NCI-H524 treated with DMSO at 0.1 percent for 48 hours (cell line): ENCODE measurements at regions not wholly inside any gene's neighbourhood (a gene's known extent, or its start where the extent isn't known, plus 50 kb on each side); places are given as distances from the start of the nearest gene placed in this dataset.
"Not testable (repeated sequence)": the region's sequence is repeated elsewhere in the genome, so short reads cannot be mapped to it uniquely, and the experiment has no call there.

Experiments used
- DNase-seq: peaks from one replicate; lab custom pipeline; 2025; lab: John Stamatoyannopoulos, UW

- no peak for DNase-seq
Measured at GRCh38 chr21:25487046-25487594, 120.2 kb downstream of the MRPL39 start.

DNA sequence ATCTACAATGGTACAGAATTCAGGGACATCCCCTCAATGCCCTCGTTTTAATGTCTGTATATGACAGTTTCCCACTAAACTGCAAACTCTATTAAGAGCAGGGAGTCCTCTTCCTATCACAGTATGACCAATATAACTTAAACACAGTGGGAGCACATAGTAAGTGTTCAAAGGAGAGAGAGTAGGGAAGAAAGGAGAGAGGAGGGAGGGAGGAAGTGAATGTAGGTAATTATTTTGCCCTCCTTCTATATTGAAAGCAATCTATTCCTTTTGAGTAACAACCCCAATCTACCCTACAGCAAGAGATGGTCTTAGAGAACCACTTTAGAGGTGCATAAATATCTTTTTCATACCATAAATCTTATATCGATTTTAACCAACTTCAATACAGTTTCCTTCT, 121.4 kb downstream of the MRPL39 start:
- no peak for DNase-seq

- DNase-seq, result no peak
Measured at GRCh38 chr21:25467896-25468295, 139.4 kb downstream of the MRPL39 start.

DNA sequence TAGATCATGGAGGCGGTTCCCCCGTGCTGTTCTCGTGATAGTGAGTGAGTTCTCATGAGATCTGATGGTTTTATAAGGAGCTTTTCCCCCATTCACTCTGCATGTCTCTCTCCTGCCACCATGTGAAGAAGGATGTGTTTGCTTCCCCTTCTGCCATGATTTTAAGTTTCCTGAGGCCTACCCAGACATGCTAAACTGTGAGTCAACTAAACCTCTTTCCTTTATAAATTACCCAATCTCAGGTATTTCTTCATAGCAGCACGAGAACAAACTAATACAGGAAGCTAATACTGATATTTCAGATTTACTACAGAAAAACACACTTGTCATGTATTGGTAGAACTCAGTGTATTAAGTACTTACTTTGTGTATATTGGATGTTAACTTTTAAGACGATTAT, 140.2 kb downstream of the MRPL39 start:
- DNase-seq, result not testable (repeated sequence)

DNA sequence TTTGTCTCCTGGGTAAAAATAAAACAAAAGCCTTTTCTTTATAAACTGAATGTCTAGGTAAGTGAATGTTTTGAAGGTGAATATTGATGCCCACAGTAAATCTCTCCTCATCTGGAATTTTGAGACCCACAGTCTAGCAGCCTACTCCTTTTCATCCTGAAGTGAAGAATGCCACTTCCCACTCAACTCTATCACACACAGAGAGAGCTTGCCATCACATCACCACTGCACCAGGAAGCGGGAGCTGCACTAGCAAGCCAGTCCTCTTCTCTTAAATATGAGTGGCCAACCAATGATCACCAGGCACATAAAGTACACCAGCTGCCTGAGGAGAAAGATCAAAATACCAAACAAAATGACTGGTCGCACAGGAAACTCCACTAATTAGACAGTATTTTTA, 140.8 kb downstream of the MRPL39 start:
- DNase-seq, result no peak

DNA sequence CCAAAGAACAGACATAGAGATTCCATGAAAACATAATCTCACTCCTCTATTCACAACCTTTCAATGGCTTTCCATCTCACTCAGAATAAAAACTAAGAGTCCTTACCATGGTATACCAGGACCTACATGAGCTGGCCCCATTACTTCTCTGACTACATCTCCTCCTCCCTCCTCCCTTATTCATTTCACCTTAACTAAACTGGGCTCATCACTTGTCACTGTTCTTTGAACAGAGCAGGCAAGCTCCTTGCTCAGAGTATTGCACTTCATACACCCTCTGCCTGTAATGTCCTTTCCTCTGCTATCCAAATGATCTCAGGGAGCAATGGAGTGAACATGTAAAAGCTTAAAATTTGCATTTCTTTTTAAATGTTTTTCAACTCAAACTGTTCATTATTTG, 142.0 kb downstream of the MRPL39 start:
- no peak for DNase-seq

- no peak for DNase-seq
Measured at GRCh38 chr21:25464275-25464674, 143.0 kb downstream of the MRPL39 start.

DNA sequence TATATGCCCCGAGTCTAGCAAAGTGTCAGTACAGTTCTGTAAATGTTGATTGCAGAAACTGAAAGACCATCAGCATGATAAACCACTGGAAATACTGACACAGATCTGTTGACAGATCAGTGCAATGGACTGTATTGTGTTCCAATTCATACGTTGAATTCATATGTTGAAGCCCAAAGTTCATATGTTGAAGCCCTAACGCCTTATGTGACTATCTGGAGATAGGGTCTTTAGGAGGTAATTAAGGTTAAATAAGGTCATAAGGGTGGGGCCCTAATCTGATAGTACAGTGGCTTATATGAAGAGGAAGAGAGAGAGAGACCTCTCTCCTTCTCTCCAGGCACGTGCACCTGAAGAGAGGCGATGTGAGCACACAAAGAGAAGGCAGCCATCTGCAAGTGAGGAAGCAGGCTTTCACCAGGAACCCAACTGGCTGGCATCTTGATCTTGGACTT, 144.7 kb downstream of the MRPL39 start:
- no peak for DNase-seq

DNA sequence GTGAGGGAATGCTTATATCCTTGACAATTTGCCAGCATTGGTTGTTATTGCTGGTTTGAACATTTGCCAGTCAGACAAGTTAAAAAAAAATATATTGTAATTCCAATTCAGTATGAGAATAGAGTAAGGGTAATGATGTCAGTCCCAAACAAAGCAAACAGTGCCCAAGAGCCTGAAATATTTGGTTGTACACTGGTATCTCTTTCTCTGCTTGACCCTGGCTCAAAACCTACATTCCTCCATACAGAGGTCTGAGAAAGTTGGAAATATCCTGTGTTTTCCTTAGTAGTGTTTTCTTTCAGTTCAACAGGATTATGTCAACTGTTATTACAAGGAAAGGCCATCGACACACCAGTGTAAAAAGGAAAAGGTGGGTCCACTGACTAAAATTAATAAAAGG, 145.6 kb downstream of the MRPL39 start:
- no peak for DNase-seq

DNA sequence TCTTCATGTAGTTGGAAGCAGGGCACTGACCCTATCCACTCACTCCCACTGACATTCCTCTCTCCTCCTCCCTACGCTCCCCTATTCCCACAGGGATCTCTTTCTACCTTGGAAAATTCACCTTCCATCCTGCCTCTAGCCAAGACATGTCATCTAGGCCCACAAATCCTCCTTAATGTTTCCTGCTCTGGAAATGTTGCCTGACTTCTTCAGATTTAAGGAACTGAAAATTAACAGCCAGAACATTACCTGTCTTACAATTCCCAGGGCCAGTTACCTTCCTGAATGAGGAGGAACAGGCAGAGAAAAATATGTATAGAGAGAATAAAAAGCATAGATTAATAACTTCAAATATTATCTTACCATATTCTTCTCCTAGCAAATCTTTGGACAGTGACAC, 147.3 kb downstream of the MRPL39 start:
- DNase-seq, result no peak

DNA sequence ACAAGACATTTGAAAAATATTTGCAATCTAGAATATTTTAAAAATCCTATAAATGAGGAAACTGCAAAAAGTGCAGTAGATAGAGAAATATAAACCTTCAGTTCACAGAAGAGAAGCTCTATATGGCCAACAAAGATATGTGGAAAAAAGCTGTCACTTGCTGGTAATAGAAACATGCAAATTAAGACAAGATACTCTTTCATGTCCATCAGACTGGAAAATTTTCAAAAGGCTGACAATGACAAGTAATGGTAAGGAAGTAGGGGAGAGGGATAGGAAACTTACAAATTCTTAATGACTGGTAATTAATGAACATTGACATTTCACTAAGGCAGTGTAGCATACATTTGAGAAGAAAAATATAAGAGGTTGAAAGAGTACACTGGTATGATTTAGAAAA, 147.9 kb downstream of the MRPL39 start:
- no peak for DNase-seq

- no peak for DNase-seq
Measured at GRCh38 chr21:25458484-25458883, 148.8 kb downstream of the MRPL39 start.

- DNase-seq, result no peak
Measured at GRCh38 chr21:25457946-25458345, 149.3 kb downstream of the MRPL39 start.

DNA sequence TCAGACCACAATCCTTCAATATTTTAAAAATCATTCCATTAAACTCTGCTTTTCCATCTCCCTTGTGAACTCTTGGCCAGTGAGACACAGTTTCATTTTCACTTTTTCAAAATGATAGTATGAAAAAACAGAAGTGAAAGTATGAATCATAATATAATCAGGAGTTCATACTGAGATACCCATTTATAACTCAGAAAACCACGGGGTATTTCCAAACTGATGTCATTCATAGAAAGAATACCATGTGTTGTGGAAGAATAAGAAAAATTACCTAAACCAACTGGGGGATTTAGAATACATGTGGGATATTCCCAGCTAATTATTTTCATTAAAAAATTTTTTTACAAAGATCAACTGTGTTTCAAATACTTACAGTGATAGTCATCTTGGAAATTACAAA, 149.9 kb downstream of the MRPL39 start:
- DNase-seq, result no peak

- DNase-seq, result no peak
Measured at GRCh38 chr21:25456672-25457071, 150.6 kb downstream of the MRPL39 start.

DNA sequence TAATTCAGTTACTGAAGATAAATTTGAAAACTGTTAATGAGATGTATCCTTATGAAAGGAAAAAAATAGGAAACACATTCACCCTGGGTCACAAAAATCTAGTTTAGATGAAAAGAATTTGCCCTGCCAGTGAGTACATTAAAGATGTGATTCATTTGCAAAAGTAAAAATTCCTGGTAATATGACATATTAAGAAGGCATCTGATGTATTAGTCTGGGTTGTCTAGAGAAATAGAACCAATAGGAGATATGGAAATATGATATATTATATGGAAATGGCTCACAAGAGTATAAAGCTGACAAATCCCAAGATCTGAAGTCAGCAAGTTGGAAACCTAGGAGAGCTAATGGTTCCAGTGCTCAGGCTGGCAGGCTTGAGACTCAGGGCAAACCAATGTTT, 153.8 kb downstream of the MRPL39 start:
- DNase-seq, result no peak

DNA sequence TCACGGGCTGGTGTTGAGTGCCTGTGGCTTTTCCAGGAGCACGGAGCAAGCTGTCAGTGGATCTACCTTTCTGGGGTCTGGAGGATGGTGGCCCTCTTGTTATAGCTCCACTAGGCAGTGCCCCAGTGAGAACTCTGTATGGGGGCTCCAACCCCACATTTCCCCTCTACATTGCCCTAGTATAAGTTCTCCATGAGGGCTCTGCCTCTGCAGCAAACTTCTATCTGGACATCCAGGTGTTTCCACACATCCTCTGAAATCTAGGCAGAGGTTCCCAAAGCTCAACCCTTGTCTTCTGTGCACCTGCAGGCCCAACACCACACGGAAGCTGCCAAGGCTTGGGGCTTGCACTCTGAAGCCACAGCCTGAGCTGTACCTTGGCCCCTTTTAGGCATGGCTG, 157.3 kb downstream of the MRPL39 start:
- no peak for DNase-seq

GRCh38 chr21:25441835-25442234, 165.4 kb downstream of the MRPL39 start:
- no peak for DNase-seq

- DNase-seq, result not testable (repeated sequence)
Measured at GRCh38 chr21:25437465-25437864, 169.8 kb downstream of the MRPL39 start.

- DNase-seq, result no peak
Measured at GRCh38 chr21:25428537-25428936, 178.7 kb downstream of the MRPL39 start.

GRCh38 chr21:25427828-25428227, 179.5 kb downstream of the MRPL39 start:
- no peak for DNase-seq

DNA sequence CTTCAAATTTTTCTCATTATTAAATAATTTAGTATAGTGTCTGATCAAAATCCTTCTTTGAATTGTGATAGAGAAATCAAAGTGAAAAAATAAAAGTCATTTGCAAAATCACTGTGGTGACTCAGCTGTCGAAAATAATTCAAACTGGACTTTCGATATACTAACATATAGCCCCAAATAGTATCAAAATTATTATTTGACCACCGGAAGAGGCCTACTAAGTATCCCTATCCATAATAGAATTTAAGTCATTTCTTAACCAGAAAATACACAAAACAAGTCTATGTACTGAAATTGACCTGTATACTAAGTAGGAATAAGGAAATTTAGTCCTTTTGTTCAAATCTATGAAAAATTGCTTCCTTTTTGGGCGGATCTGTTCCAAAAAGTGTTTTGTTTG, 180.7 kb downstream of the MRPL39 start:
- no peak for DNase-seq

DNA sequence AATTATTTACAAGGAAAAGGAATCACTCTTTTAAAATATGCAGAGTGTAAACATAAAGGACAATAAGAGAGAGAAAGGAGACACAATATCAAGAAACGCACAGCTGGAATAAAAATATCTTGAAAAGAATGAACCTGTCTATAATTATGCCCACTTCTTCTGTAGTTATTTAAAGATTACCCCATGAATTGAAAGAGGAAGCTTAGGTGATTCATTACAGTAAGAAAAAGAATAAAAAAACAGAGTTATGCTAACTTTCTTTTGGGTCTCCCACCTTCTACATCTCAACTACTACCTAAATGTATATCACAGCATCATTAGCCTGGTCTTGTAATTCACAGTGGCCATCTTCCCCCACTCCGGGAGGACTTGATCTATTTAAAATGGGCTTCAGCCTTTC, 182.1 kb downstream of the MRPL39 start:
- no peak for DNase-seq

DNA sequence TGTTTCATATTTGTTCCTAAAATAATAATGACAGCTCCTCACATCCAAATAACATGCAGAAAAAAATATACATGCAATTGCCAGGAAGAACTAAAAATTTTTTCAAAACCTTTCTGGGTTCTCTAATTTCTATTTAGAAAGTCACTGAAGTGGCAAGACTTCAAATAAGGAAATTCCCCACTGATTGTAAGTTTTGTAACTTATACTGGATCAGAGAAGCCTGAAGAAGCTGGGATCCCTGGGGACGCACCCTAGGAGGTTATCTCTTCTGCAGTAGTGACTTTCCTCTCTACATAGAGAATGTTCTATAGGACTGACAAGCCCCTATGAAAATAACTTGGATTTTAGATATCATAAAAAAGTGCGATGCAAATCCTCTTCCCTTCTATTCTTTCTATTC, 182.6 kb downstream of the MRPL39 start:
- no peak for DNase-seq

- DNase-seq, result no peak
Measured at GRCh38 chr21:25424048-25424447, 183.2 kb downstream of the MRPL39 start.
